HL-60 (cell line): ENCODE measurements at regions not wholly inside any gene's neighbourhood (a gene's known extent, or its start where the extent isn't known, plus 50 kb on each side); places are given as distances from the start of the nearest gene placed in this dataset.

ENCODE experiments used
- DNase-seq, 2 experiments: peaks; one replicate each; pipeline ENCODE4 v3.0.0-alpha.2; 2010 to 2020; ENCODE audit warnings: low read depth in 1 of 2, low spot score in 1 of 2
- H3K27ac ChIP-seq: fragments of 250-450 bp; sonication (Bioruptor Pico); replicated peaks from 2 replicates; pipeline ENCODE4 v1.5.1; 2020; ENCODE audit warnings: mild to moderate bottlenecking, moderate library complexity
- H3K27me3 ChIP-seq: fragments of 250-450 bp; sonication (Bioruptor Pico); 2 replicates; pipeline ENCODE4 v1.5.1; 2021; ENCODE audit warnings: mild to moderate bottlenecking, moderate library complexity; ENCODE audit not compliant: insufficient read depth, poor library complexity, severe bottlenecking
- H3K4me3 ChIP-seq: replicated peaks from 2 replicates; pipeline ENCODE4 v1.5.1; 2011; ENCODE audit warnings: mild to moderate bottlenecking, control low read depth, low read length; ENCODE audit not compliant: insufficient read depth
- GABPA ChIP-seq: IDR thresholded peaks from 2 replicates; pipeline ENCODE4 v1.6.1; 2012; ENCODE audit warnings: low read depth
- POLR2AphosphoS5 ChIP-seq: IDR thresholded peaks from 2 replicates; pipeline ENCODE4 v1.6.1; 2012; ENCODE audit warnings: low read depth
- SPI1 ChIP-seq: IDR thresholded peaks from 2 replicates; pipeline ENCODE4 v1.6.1; 2012; ENCODE audit warnings: low read depth, mild to moderate bottlenecking, borderline replicate concordance
- TF ChIP-seq, protein P1 (sequence below): IDR thresholded peaks from one replicate; pipeline ENCODE4 v1.5.1; 2011; ENCODE audit warnings: low read length, control low read depth, inconsistent platforms; ENCODE audit not compliant: insufficient read depth
- TF ChIP-seq, protein P2 (sequence below): IDR thresholded peaks from 2 replicates; pipeline ENCODE4 v1.6.1; 2012; ENCODE audit warnings: low read depth; ENCODE audit not compliant: insufficient replicate concordance

DNA sequence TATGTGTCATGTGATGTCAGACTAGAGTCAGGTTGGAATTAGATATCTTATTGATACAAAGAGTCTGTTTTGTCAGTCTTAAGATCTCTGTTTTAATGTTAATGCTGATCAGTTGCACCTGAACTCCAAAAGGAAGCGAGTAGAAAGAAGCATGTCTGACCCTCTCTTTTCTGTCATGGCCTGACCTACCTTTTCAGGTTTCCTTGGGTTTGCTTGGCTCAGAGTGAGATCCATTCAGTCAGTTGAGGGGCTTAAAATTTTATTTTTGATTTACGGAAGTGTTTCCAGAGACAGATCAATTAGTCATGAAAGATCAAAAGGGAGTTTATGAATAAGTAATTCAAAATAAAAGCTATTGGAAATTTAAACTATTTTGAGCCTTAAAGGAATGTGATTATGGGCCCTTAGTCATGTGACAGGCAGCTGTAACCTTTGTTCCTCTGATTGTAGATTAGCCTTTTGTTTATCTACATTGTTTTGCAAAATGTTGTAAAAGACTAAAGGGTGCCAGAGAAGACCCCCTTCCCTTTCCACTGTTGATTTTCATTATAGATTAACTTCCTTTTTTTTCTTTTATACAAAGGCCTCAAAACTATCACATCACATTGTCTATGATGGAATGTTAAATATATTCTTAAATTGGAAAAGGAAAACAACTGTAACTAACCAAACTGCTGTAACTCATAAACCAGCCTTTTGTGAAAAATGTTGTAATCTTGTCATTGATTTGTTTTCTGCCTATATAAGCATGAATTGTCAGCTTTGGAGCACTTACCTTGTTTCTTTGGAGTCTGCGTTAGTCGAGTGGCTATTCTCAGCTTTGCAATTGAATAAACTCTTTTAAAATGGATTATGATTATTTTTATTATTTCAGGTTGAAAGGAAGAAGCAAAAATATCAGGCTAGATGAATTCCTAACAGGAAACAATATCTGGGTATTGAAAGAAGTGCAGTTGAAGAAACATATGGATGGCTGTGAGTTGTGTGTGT lies 195.5 kb upstream of the MBL2 start:
- TF ChIP-seq GABPA = no peak
- TF ChIP-seq POLR2AphosphoS5 = no peak
- TF ChIP-seq, protein P1, sequence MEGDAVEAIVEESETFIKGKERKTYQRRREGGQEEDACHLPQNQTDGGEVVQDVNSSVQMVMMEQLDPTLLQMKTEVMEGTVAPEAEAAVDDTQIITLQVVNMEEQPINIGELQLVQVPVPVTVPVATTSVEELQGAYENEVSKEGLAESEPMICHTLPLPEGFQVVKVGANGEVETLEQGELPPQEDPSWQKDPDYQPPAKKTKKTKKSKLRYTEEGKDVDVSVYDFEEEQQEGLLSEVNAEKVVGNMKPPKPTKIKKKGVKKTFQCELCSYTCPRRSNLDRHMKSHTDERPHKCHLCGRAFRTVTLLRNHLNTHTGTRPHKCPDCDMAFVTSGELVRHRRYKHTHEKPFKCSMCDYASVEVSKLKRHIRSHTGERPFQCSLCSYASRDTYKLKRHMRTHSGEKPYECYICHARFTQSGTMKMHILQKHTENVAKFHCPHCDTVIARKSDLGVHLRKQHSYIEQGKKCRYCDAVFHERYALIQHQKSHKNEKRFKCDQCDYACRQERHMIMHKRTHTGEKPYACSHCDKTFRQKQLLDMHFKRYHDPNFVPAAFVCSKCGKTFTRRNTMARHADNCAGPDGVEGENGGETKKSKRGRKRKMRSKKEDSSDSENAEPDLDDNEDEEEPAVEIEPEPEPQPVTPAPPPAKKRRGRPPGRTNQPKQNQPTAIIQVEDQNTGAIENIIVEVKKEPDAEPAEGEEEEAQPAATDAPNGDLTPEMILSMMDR = no peak
- DNase-seq = no peak
- no peaks in the 10 kb centered on the region for H3K27me3 ChIP-seq
- H3K27ac ChIP-seq = no peak overlapping the region
- no peak overlapping the region for H3K4me3 ChIP-seq

DNA sequence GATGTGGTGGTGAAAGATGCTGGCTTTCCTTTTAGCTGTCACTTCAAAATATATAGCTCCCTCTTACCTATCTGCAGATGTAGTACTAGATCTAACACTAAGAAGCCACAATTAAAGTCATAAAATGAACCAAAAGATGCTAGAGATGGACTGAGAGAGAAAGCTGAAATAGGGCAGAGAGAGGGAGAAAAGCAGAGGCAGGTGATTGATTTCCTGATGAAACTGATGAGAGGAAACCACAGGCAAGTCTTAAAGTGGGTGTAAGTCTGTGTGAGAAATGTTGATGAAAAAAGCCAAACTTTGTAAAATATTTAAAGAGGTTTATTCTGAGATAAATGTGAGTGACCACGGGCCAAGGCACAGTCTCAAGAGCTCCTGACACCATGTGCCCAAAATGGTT lies 194.3 kb upstream of the MBL2 start:
- DNase-seq = no peak
- no peak for TF ChIP-seq POLR2AphosphoS5
- no peak for TF ChIP-seq GABPA
- no peak for TF ChIP-seq SPI1
- TF ChIP-seq, protein P1 = no peak
- TF ChIP-seq, protein P2, sequence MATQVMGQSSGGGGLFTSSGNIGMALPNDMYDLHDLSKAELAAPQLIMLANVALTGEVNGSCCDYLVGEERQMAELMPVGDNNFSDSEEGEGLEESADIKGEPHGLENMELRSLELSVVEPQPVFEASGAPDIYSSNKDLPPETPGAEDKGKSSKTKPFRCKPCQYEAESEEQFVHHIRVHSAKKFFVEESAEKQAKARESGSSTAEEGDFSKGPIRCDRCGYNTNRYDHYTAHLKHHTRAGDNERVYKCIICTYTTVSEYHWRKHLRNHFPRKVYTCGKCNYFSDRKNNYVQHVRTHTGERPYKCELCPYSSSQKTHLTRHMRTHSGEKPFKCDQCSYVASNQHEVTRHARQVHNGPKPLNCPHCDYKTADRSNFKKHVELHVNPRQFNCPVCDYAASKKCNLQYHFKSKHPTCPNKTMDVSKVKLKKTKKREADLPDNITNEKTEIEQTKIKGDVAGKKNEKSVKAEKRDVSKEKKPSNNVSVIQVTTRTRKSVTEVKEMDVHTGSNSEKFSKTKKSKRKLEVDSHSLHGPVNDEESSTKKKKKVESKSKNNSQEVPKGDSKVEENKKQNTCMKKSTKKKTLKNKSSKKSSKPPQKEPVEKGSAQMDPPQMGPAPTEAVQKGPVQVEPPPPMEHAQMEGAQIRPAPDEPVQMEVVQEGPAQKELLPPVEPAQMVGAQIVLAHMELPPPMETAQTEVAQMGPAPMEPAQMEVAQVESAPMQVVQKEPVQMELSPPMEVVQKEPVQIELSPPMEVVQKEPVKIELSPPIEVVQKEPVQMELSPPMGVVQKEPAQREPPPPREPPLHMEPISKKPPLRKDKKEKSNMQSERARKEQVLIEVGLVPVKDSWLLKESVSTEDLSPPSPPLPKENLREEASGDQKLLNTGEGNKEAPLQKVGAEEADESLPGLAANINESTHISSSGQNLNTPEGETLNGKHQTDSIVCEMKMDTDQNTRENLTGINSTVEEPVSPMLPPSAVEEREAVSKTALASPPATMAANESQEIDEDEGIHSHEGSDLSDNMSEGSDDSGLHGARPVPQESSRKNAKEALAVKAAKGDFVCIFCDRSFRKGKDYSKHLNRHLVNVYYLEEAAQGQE = no peak
- H3K4me3 ChIP-seq = no peak overlapping the region
- no peak overlapping the region for H3K27ac ChIP-seq
- no peaks in the 10 kb centered on the region for H3K27me3 ChIP-seq

DNA sequence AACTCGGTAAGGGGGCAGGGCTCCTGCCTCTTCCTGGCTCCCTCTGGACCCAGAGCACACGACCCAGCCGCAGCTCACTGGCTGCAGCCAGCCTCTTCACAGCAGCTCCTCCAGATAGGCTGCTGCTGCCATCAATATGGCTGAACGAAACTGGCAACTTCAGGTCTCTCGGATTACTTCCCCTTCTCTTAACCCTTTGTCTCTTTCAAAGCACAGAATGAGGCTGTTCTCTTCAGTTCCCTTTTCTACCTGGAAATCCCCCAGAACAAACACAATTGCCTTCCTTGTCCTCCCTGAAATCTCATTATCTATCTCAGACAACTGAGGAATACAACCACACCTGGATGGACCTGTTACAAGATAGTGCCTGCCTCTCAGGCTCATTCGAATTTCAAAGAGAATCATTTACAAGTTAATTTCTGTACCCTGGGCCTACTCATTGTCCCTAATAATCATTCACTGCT lies 193.4 kb upstream of the MBL2 start:
- no peak for DNase-seq
- no peak overlapping the region for H3K4me3 ChIP-seq
- H3K27ac ChIP-seq = no peak overlapping the region
- TF ChIP-seq, protein P2 = no peak
- no peak for TF ChIP-seq SPI1
- TF ChIP-seq POLR2AphosphoS5 = no peak
- no peak for TF ChIP-seq GABPA
- TF ChIP-seq, protein P1 = no peak
- no peaks in the 10 kb centered on the region for H3K27me3 ChIP-seq
